ENCODE measurements at regions not wholly inside any gene's neighbourhood (a gene's known extent, or its start where the extent isn't known, plus 50 kb on each side); places are given as distances from the start of the nearest gene placed in this dataset.

DNA sequence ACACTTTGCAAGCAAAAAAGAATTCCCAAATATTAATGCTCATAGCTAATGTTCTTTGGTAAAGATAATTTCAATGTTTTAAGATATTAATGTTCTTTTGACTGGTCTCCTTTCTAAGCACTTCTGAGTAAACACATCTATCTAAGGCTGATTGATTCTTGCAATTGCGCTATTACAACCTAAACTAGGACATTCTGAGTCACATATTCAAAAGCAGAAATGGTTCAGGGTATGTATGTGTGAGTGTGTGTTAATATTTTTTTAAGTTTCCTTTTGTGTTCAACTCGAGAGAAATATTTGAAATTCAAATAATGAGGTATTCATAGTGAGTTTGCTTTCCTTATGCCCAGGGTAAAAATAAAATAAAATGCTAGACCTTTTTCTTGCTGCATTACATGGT is 203.6 kb upstream of the GRIK3 start:
- TF ChIP-seq EZH2phosphoT487 (IDR thresholded peaks at IDR 0.05; ENCODE audit: low read depth, severe bottlenecking, unreplicated experiment) (no peak), EZH2 (IDR thresholded peaks at IDR 0.05; ENCODE audit: borderline replicate concordance) (no peak), CTCF (IDR thresholded peaks at IDR 0.05; ENCODE audit: poor library complexity) (no peak)
- H3K4me3 ChIP-seq, result no peak overlapping the region
- no peaks in the 10 kb centered on the region for H4K20me1 ChIP-seq (ENCODE audit: insufficient read depth, poor library complexity, severe bottlenecking)
- no peak overlapping the region for H2AFZ ChIP-seq
- no peaks in the 10 kb centered on the region for H3K9me3 ChIP-seq (ENCODE audit: low read depth)
- no peaks in the 10 kb centered on the region for H3K36me3 ChIP-seq (replicated peaks; ENCODE audit: insufficient read depth, low read depth)
- peaks cover 4% of the 10 kb centered on the region for H3K27me3 ChIP-seq
- no peaks in the 10 kb centered on the region for H3K79me2 ChIP-seq
- DNase-seq (ENCODE audit: low spot score), result no peak
- no peak overlapping the region for H3K27ac ChIP-seq
- 69% methylated on average over 2 of the region's 2 CpGs for WGBS (ENCODE audit: low lambda C conversion rate, missing lambda C conversion rate)
- H3K4me1 ChIP-seq (ENCODE audit: insufficient read depth), result no peaks in the 10 kb centered on the region
- no peak overlapping the region for H3K4me2 ChIP-seq
- no peaks in the 10 kb centered on the region for H3K9me2 ChIP-seq (replicated peaks; ENCODE audit: insufficient read depth)

GRCh38 chr1:37238364-37239224 is 204.3 kb upstream of the GRIK3 start:
- Histone ChIP-seq H3K9me2 (replicated peaks; ENCODE audit: insufficient read depth) (no peaks in the 10 kb centered on the region), H3K9me3 (ENCODE audit: low read depth) (no peaks in the 10 kb centered on the region), H3K4me1 (ENCODE audit: insufficient read depth) (no peaks in the 10 kb centered on the region), H3K4me3 (no peak overlapping the region), H3K27ac (no peak overlapping the region), H4K20me1 (ENCODE audit: insufficient read depth, poor library complexity, severe bottlenecking) (no peaks in the 10 kb centered on the region), H3K27me3 (peaks cover 4% of the 10 kb centered on the region), H3K36me3 (replicated peaks; ENCODE audit: insufficient read depth, low read depth) (no peaks in the 10 kb centered on the region), H2AFZ (no peak overlapping the region), H3K4me2 (no peak overlapping the region), H3K79me2 (no peaks in the 10 kb centered on the region)
- no peak for TF ChIP-seq EZH2phosphoT487 (IDR thresholded peaks at IDR 0.05; ENCODE audit: low read depth, severe bottlenecking, unreplicated experiment)
- no peak for TF ChIP-seq EZH2 (IDR thresholded peaks at IDR 0.05; ENCODE audit: borderline replicate concordance)
- TF ChIP-seq CTCF (IDR thresholded peaks at IDR 0.05; ENCODE audit: poor library complexity), result no peak
- WGBS (ENCODE audit: low lambda C conversion rate, missing lambda C conversion rate), result 75% methylated on average over 11 of the region's 11 CpGs
- no peak for DNase-seq (ENCODE audit: low spot score)

DNA sequence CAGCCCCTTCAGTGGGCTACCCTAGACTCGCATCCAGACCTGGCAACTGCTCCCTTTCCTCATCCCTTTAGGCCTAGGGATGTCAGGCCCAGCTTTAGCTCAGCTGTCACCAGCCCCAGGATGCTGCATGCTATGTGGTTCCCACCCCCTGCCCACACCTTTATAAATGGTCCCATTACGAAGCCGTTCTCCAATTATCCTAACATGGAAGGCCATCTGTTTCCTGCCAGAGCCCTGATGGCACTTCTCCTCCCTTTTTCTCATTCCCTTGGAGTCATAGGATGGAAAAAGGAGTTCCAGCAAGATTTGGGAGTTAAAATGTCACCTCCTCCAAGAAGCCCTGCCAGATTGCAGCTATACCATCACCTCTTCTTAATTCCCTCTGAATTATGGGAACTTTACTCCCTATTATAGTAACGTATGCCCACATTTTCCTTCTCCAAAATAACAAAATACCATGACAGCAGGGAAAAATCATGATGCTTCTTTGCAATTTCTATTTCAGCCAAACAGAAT is 205.0 kb upstream of the GRIK3 start:
- H3K4me3 ChIP-seq, result no peak overlapping the region
- H4K20me1 ChIP-seq (ENCODE audit: insufficient read depth, poor library complexity, severe bottlenecking), result no peaks in the 10 kb centered on the region
- peaks cover 5% of the 10 kb centered on the region for H3K27me3 ChIP-seq
- no peaks in the 10 kb centered on the region for H3K9me2 ChIP-seq (replicated peaks; ENCODE audit: insufficient read depth)
- H3K9me3 ChIP-seq (ENCODE audit: low read depth), result no peaks in the 10 kb centered on the region
- no peak overlapping the region for H3K27ac ChIP-seq
- no peak overlapping the region for H3K4me2 ChIP-seq
- H3K36me3 ChIP-seq (replicated peaks; ENCODE audit: insufficient read depth, low read depth), result no peaks in the 10 kb centered on the region
- H3K4me1 ChIP-seq (ENCODE audit: insufficient read depth), result no peaks in the 10 kb centered on the region
- H2AFZ ChIP-seq, result no peak overlapping the region
- TF ChIP-seq CTCF (IDR thresholded peaks at IDR 0.05; ENCODE audit: poor library complexity) (no peak), EZH2phosphoT487 (IDR thresholded peaks at IDR 0.05; ENCODE audit: low read depth, severe bottlenecking, unreplicated experiment) (no peak), EZH2 (IDR thresholded peaks at IDR 0.05; ENCODE audit: borderline replicate concordance) (no peak)
- DNase-seq (ENCODE audit: low spot score), result no peak
- no peaks in the 10 kb centered on the region for H3K79me2 ChIP-seq
- 83% methylated on average over 4 of the region's 4 CpGs for WGBS (ENCODE audit: low lambda C conversion rate, missing lambda C conversion rate)

Data from hepatocyte (in vitro differentiated cells).